HepG2 (cell line): ENCODE measurements at regions not wholly inside any gene's neighbourhood (a gene's known extent, or its start where the extent isn't known, plus 50 kb on each side); places are given as distances from the start of the nearest gene placed in this dataset.

ENCODE experiments used
- ATAC-seq: fragments of 200-7000 bp; cut with Tn5 transposase; 3 replicates; pipeline ENCODE4 v1.9.1; 2020; ENCODE audit warnings: mild to moderate bottlenecking, moderate library complexity
- BruUV-seq: library from RNA; stranded (reverse); fragments of 400-500 nt; replicated peaks from 2 replicates; lab custom pipeline; 2021; lab: Mats Ljungman, UMichigan
- CTCF ChIA-PET: fragments of 300-600 bp; formaldehyde crosslinking; extraction: SDS; loops from one replicate; lab custom pipeline; 2021; ENCODE audit warnings: low total read pairs, inconsistent platforms, low intra/inter-chr PET ratio; lab: Yijun Ruan, JAX
- POLR2A ChIA-PET: fragments of 350-600 bp; sonication (Branson Sonifier 250); formaldehyde crosslinking; loops from one replicate; lab custom pipeline; 2020; ENCODE audit warnings: antibody characterized with exemption, inconsistent platforms; lab: Yijun Ruan, JAX
- DNase-seq: peaks from one replicate; pipeline ENCODE4 v3.0.0-alpha.2; 2015; ENCODE audit warnings: low spot score
- FAIRE-seq: peaks from 3 replicates; lab custom pipeline; 2011; peaks lifted over from hg19 to GRCh38; lab: Jason Lieb, UNC
- H2AFZ ChIP-seq: one replicate; pipeline ENCODE4 v1.6.1; 2011; ENCODE audit warnings: low read length, inconsistent platforms
- H3K27ac ChIP-seq: fragments of 300-600 bp; 3 replicates; pipeline ENCODE4 v1.8.0; 2011; ENCODE audit warnings: mixed run types, mild to moderate bottlenecking, mixed read lengths, low read length, inconsistent platforms; ENCODE audit not compliant: insufficient read depth; ENCODE audit errors: extremely low read length
- H3K27me3 ChIP-seq, 2 experiments: fragments of 200-600 bp in 1 of 2; 2 replicates in 1 of 2; 3 replicates in 1 of 2; pipeline versions ENCODE4 v1.6.0 to v1.8.0; 2011; ENCODE audit warnings: low read length in 2 of 2, mild to moderate bottlenecking in 2 of 2, moderate library complexity in 2 of 2, inconsistent platforms in 1 of 2; ENCODE audit not compliant: insufficient read depth in 2 of 2, control insufficient read depth in 1 of 2
- H3K36me3 ChIP-seq, 2 experiments: fragments of 200-600 bp in 1 of 2; replicated peaks in 1 of 2; 2 replicates in 1 of 2; 3 replicates in 1 of 2; pipeline versions ENCODE4 v1.5.1 to v1.8.0; 2011; ENCODE audit warnings: low read length in 2 of 2, inconsistent platforms in 1 of 2; ENCODE audit not compliant: insufficient read depth in 2 of 2, control insufficient read depth in 1 of 2
- H3K4me1 ChIP-seq: 2 replicates; pipeline ENCODE4 v1.5.1; 2012; ENCODE audit warnings: low read length, inconsistent platforms; ENCODE audit not compliant: insufficient read depth
- H3K4me2 ChIP-seq: 2 replicates; pipeline ENCODE4 v1.6.0; 2011; ENCODE audit warnings: low read depth, low read length, inconsistent platforms
- H3K4me3 ChIP-seq, 3 experiments: fragments of 200-600 bp in 1 of 3; sonication (generic), shearing (Covaris generic) in 1 of 3; replicated peaks in 1 of 3; 2 replicates each; pipeline ENCODE4 v1.5.1; 2011 to 2016; ENCODE audit warnings: low read length in 3 of 3, inconsistent platforms in 2 of 3, low read depth in 2 of 3, mild to moderate bottlenecking in 2 of 3, control low read depth in 1 of 3, mixed read lengths in 1 of 3; ENCODE audit not compliant: insufficient read depth in 1 of 3
- H3K79me2 ChIP-seq: one replicate; pipeline ENCODE4 v1.6.1; 2011; ENCODE audit warnings: low read length, inconsistent platforms; ENCODE audit not compliant: insufficient read depth
- H3K9ac ChIP-seq: 2 replicates; pipeline ENCODE4 v1.6.0; 2011; ENCODE audit warnings: mild to moderate bottlenecking, low read depth, low read length, inconsistent platforms; ENCODE audit not compliant: insufficient read depth
- H3K9me3 ChIP-seq: 2 replicates; pipeline ENCODE4 v1.5.1; 2012; ENCODE audit warnings: mild to moderate bottlenecking, low read length
- H4K20me1 ChIP-seq: 2 replicates; pipeline ENCODE4 v1.6.0; 2011; ENCODE audit warnings: inconsistent platforms, mild to moderate bottlenecking, low read length, moderate library complexity; ENCODE audit not compliant: insufficient read depth
- HMG20B ChIP-seq: conservative IDR thresholded peaks from 2 replicates; pipeline ENCODE4 v1.6.1; 2016; ENCODE audit warnings: missing genetic modification reagents, missing compliant biosample characterization
- POGK ChIP-seq: sonication (generic); formaldehyde crosslinking; conservative IDR thresholded peaks from 2 replicates; pipeline ENCODE4 v1.8.0; 2022; ENCODE audit warnings: mild to moderate bottlenecking, moderate library complexity, missing genetic modification reagents
- SATB2 ChIP-seq: sonication (generic); formaldehyde crosslinking; IDR thresholded peaks from 2 replicates; pipeline ENCODE4 v1.5.0; 2020; ENCODE audit warnings: missing genetic modification reagents
- ZNF768 ChIP-seq: sonication (generic); formaldehyde crosslinking; IDR thresholded peaks from 2 replicates; pipeline ENCODE4 v1.4.0; 2020; ENCODE audit warnings: missing genetic modification reagents
- ZNF776 ChIP-seq: sonication (generic); formaldehyde crosslinking; IDR thresholded peaks from 2 replicates; pipeline ENCODE4 v1.4.0; 2020; ENCODE audit warnings: mild to moderate bottlenecking, missing genetic modification reagents
- WGBS: methylation state at CpG from one replicate; pipeline ENCODE4 v1.1.6; 2017; ENCODE audit warnings: low lambda C conversion rate; 5-methylcytosine and 5-hydroxymethylcytosine counted together
- in situ Hi-C: cut with HindIII; loops from 2 replicates; pipeline ENCODE4 v1.10.0; 2017; ENCODE audit warnings: low pct_unique_long_range_greater_than_20kb; ENCODE audit not compliant: extremely low pct_ligation_motif_present
- intact Hi-C: fragments of 100-400 bp; cut with micrococcal nuclease; formaldehyde crosslinking; loops from one replicate; pipeline ENCODE4 v1.10.0; 2022; ENCODE audit not compliant: unreplicated experiment

GRCh38 chr13:53126841-53127245 is 98.2 kb downstream of the OLFM4 start:
- WGBS = 0% methylated on average over 1 of the region's 1 CpG
- Histone ChIP-seq H3K27ac (no peak overlapping the region), H3K79me2 (no peaks in the 10 kb centered on the region), H3K4me1 (no peaks in the 10 kb centered on the region), H3K27me3 (no peaks in the 10 kb centered on the region), H2AFZ (no peak overlapping the region), H4K20me1 (no peaks in the 10 kb centered on the region), H3K9me3 (no peaks in the 10 kb centered on the region), H3K4me3 (no peak overlapping the region), H3K36me3 (no peaks in the 10 kb centered on the region), H3K9ac (no peak overlapping the region), H3K4me2 (no peak overlapping the region)
- intact Hi-C loops = no loop called here
- in situ Hi-C loops = loop anchor here (25.0 kb wide), 1 partner anchor 515 kb away; no protein-coding TSS in a partner anchor
- no TSS peak for BruUV-seq
- DNase-seq (no peak), FAIRE-seq (no peak), ATAC-seq (no peak)
- ChIA-PET CTCF (no interaction called here), POLR2A (no interaction called here)
- TF ChIP-seq ZNF776 (CRISPR knock-in tag) = no peak
- TF ChIP-seq POGK = no peak
- TF ChIP-seq SATB2 = no peak

- in situ Hi-C loops = loop anchor here (25.0 kb wide), 1 partner anchor 515 kb away; no protein-coding TSS in a partner anchor
- ATAC-seq (no peak), DNase-seq (no peak)
- 0% methylated on average over 2 of the region's 2 CpGs for WGBS
- no peaks in the 10 kb centered on the region for H3K4me1 ChIP-seq
- no peak overlapping the region for H3K27ac ChIP-seq
- no peak overlapping the region for H2AFZ ChIP-seq
- BruUV-seq = no TSS peak
- no peaks in the 10 kb centered on the region for H4K20me1 ChIP-seq
- CTCF ChIA-PET = no interaction called here
- H3K9me3 ChIP-seq = no peaks in the 10 kb centered on the region
- H3K4me2 ChIP-seq = no peak overlapping the region
- H3K79me2 ChIP-seq = no peaks in the 10 kb centered on the region
- TF ChIP-seq ZNF768 (CRISPR knock-in tag) (no peak), HMG20B (CRISPR knock-in tag) (no peak)
- TF ChIP-seq, all 625 proteins: peak for 0
- no peaks in the 10 kb centered on the region for H3K27me3 ChIP-seq
- H3K9ac ChIP-seq = no peak overlapping the region
- H3K36me3 ChIP-seq = no peaks in the 10 kb centered on the region
- H3K4me3 ChIP-seq = no peak overlapping the region
- POLR2A ChIA-PET = no interaction called here
- FAIRE-seq = no peak
- intact Hi-C loops = no loop called here
Measured at GRCh38 chr13:53127373-53127772, 98.8 kb downstream of the OLFM4 start.
